K562 (cell line): ENCODE measurements at regions not wholly inside any gene's neighbourhood (a gene's known extent, or its start where the extent isn't known, plus 50 kb on each side); places are given as distances from the start of the nearest gene placed in this dataset.

Experiments used
- ATAC-seq: fragments of 200-7000 bp; cut with Tn5 transposase; 3 replicates; pipeline ENCODE4 v1.9.1; 2020; ENCODE audit warnings: moderate library complexity
- BruUV-seq: library from RNA; stranded (reverse); fragments of 400-500 nt; replicated peaks from 2 replicates; lab custom pipeline; 2021; lab: Mats Ljungman, UMichigan
- CTCF ChIA-PET: fragments of 300-600 bp; formaldehyde crosslinking; extraction: SDS; loops from one replicate; lab custom pipeline; 2021; ENCODE audit warnings: low intra/inter-chr PET ratio; lab: Yijun Ruan, JAX
- POLR2A ChIA-PET: fragments of 300-600, 350-650 bp; sonication (Branson Sonifier 250); formaldehyde crosslinking; extraction: SDS; loops from one replicate; lab custom pipeline; 2021; ENCODE audit warnings: antibody characterized with exemption, inconsistent platforms; lab: Yijun Ruan, JAX
- DNase-seq, 4 experiments: peaks; one replicate each; pipeline versions ENCODE4 v3.0.0 to v3.0.0-alpha.2; 2011 to 2018; ENCODE audit warnings: low spot score in 3 of 4, mixed read lengths in 3 of 4; ENCODE audit errors: extremely low read depth in 1 of 4
- FAIRE-seq: peaks from 2 replicates; lab custom pipeline; 2011; peaks lifted over from hg19 to GRCh38; lab: Jason Lieb, UNC
- H2AFZ ChIP-seq: 2 replicates; pipeline ENCODE4 v1.6.0; 2011; ENCODE audit warnings: low read depth, low read length, control low read depth, inconsistent platforms
- H3K27ac ChIP-seq: fragments of 200-600 bp; 3 replicates; pipeline ENCODE4 v1.8.0; 2011; ENCODE audit warnings: low read depth, mild to moderate bottlenecking, control low read depth, inconsistent platforms, low read length, moderate library complexity, mixed read lengths; ENCODE audit errors: extremely low read depth
- H3K27me3 ChIP-seq, 2 experiments: fragments of 300-600 bp in 1 of 2; 2 replicates in 1 of 2; 3 replicates in 1 of 2; pipeline versions ENCODE4 v1.6.0 to v1.8.0; 2011; ENCODE audit warnings: inconsistent platforms in 2 of 2, low read length in 2 of 2, mild to moderate bottlenecking in 1 of 2, mixed read lengths in 1 of 2, moderate library complexity in 1 of 2; ENCODE audit not compliant: control insufficient read depth in 2 of 2, insufficient read depth in 2 of 2
- H3K36me3 ChIP-seq: fragments of 300-600 bp; 3 replicates; pipeline ENCODE4 v1.8.0; 2011; ENCODE audit warnings: mild to moderate bottlenecking, low read length, inconsistent platforms; ENCODE audit not compliant: control insufficient read depth, insufficient read depth
- H3K4me1 ChIP-seq, 2 experiments: fragments of 200-600 bp in 1 of 2; replicated peaks in 1 of 2; 2 replicates in 1 of 2; 3 replicates in 1 of 2; pipeline versions ENCODE4 v1.5.1 to v1.8.0; 2011; ENCODE audit warnings: inconsistent platforms in 2 of 2, low read length in 2 of 2, mild to moderate bottlenecking in 1 of 2, mixed read lengths in 1 of 2, moderate library complexity in 1 of 2; ENCODE audit not compliant: control insufficient read depth in 2 of 2, insufficient read depth in 2 of 2
- H3K4me2 ChIP-seq: 2 replicates; pipeline ENCODE4 v1.6.1; 2011; ENCODE audit warnings: low read length, control low read depth, inconsistent platforms, mixed read lengths; ENCODE audit not compliant: insufficient read depth
- H3K4me3 ChIP-seq: fragments of 200-600 bp; sonication (generic), shearing (Covaris generic); 2 replicates; pipeline ENCODE4 v1.5.1; 2016; ENCODE audit warnings: control low read depth, inconsistent platforms
- H3K79me2 ChIP-seq: fragments of 200-600 bp; 3 replicates; pipeline ENCODE4 v1.8.0; 2011; ENCODE audit warnings: low read length, inconsistent platforms; ENCODE audit not compliant: control insufficient read depth, insufficient read depth
- H3K9ac ChIP-seq, 2 experiments: 2 replicates each; pipeline versions ENCODE4 v1.6.0 to v1.6.1; 2011; ENCODE audit warnings: low read depth in 2 of 2, low read length in 2 of 2, control low read depth in 1 of 2, inconsistent platforms in 1 of 2, mild to moderate bottlenecking in 1 of 2, mixed read lengths in 1 of 2; ENCODE audit not compliant: insufficient read depth in 1 of 2
- H3K9me1 ChIP-seq: one replicate; pipeline ENCODE4 v1.6.0; 2011; ENCODE audit warnings: inconsistent platforms, mild to moderate bottlenecking, low read length, moderate library complexity; ENCODE audit not compliant: control insufficient read depth, insufficient read depth
- H3K9me3 ChIP-seq: replicated peaks from 2 replicates; pipeline ENCODE4 v1.5.1; 2011; ENCODE audit warnings: low read depth, low read length, inconsistent platforms; ENCODE audit not compliant: control insufficient read depth, insufficient read depth
- H4K20me1 ChIP-seq: replicated peaks from 2 replicates; pipeline ENCODE4 v1.6.1; 2011; ENCODE audit warnings: low read length, inconsistent platforms, mixed read lengths; ENCODE audit not compliant: control insufficient read depth, insufficient read depth
- CGGBP1 ChIP-seq: fragments of 250-450 bp; sonication (Bioruptor Pico); IDR thresholded peaks from 2 replicates; pipeline ENCODE4 v1.9.0; 2021; ENCODE audit warnings: mild to moderate bottlenecking
- ETS1 ChIP-seq: conservative IDR thresholded peaks from 2 replicates; pipeline ENCODE4 v1.6.1; 2011; ENCODE audit warnings: low read depth, mild to moderate bottlenecking, low read length; ENCODE audit not compliant: control insufficient read depth
- FOXJ2 ChIP-seq: fragments of 200-800 bp; sonication (Bioruptor generic); IDR thresholded peaks from 2 replicates; pipeline ENCODE4 v1.6.1; 2016; ENCODE audit warnings: missing genetic modification characterization, missing compliant biosample characterization
- HDAC2 ChIP-seq: fragments of 450-650 bp; IDR thresholded peaks from 2 replicates; pipeline ENCODE4 v1.6.1; 2016; ENCODE audit warnings: mild to moderate bottlenecking
- HDAC3 ChIP-seq: fragments of 450-650 bp; IDR thresholded peaks from 2 replicates; pipeline ENCODE4 v1.6.1; 2018; ENCODE audit warnings: borderline replicate concordance, mild to moderate bottlenecking, moderate library complexity; ENCODE audit not compliant: partially characterized antibody
- KLF10 ChIP-seq: fragments of 250-450 bp; sonication (Bioruptor Pico); IDR thresholded peaks from 2 replicates; pipeline ENCODE4 v1.6.1; 2021; ENCODE audit warnings: matching md5 sums
- LCOR ChIP-seq: sonication (generic); formaldehyde crosslinking; IDR thresholded peaks from 2 replicates; pipeline ENCODE4 v1.8.0; 2022; ENCODE audit warnings: mild to moderate bottlenecking, missing genetic modification reagents
- NEUROD1 ChIP-seq: fragments of 150-350 bp; IDR thresholded peaks from 2 replicates; pipeline ENCODE4 v1.6.1; 2014; ENCODE audit warnings: borderline replicate concordance, low read length, low read depth; ENCODE audit not compliant: partially characterized antibody
- NRF1 ChIP-seq, 2 experiments: fragments of 450-650 bp; IDR thresholded peaks in 1 of 2; conservative IDR thresholded peaks in 1 of 2; 2 replicates each; pipeline ENCODE4 v1.6.1; 2014; ENCODE audit warnings: mild to moderate bottlenecking in 2 of 2
- SAFB2 ChIP-seq: fragments of 200-400 bp; formaldehyde crosslinking; IDR thresholded peaks from 2 replicates; pipeline ENCODE4 v1.6.1; 2018; ENCODE audit warnings: borderline replicate concordance, low read length, low read depth, moderate library complexity; ENCODE audit not compliant: severe bottlenecking
- SREBF1 ChIP-seq: fragments of 150-350 bp; IDR thresholded peaks from 2 replicates; pipeline ENCODE4 v1.6.1; 2014; ENCODE audit warnings: antibody characterized with exemption, low read depth, low read length, borderline replicate concordance
- UBTF ChIP-seq, 2 experiments: IDR thresholded peaks; 2 replicates each; pipeline ENCODE4 v1.6.1; 2012; ENCODE audit warnings: improper control_type of control experiment in 2 of 2, low read depth in 2 of 2, low read length in 2 of 2, borderline replicate concordance in 1 of 2
- USF2 ChIP-seq: sonication (generic); formaldehyde crosslinking; IDR thresholded peaks from 2 replicates; pipeline ENCODE4 v1.5.0; 2020; ENCODE audit warnings: missing genetic modification reagents
- ZNF143 ChIP-seq: sonication (generic); formaldehyde crosslinking; IDR thresholded peaks from 2 replicates; pipeline ENCODE4 v1.9.0; 2022; ENCODE audit warnings: mild to moderate bottlenecking, missing genetic modification reagents
- ZNF212 ChIP-seq: fragments of 450-650 bp; formaldehyde crosslinking; IDR thresholded peaks from 2 replicates; pipeline ENCODE4 v1.4.0; 2020; ENCODE audit warnings: mild to moderate bottlenecking
- ZNF408 ChIP-seq: fragments of 250-450 bp; sonication (Bioruptor Pico); IDR thresholded peaks from 2 replicates; pipeline ENCODE4 v1.4.0; 2020; ENCODE audit warnings: low read depth, mild to moderate bottlenecking, moderate library complexity
- ZNF668 ChIP-seq: fragments of 250-450 bp; sonication (Bioruptor Pico); IDR thresholded peaks from 2 replicates; pipeline ENCODE4 v1.8.0; 2022; ENCODE audit warnings: mild to moderate bottlenecking, inconsistent platforms
- ZNF766 ChIP-seq: fragments of 200-800 bp; sonication (Bioruptor generic); conservative IDR thresholded peaks from 2 replicates; pipeline ENCODE4 v1.6.1; 2016; ENCODE audit warnings: missing genetic modification characterization, missing compliant biosample characterization
- whole genome bisulfite sequencing: fragments of 100-300 bp; shearing (Covaris generic); methylation state at CpG from one replicate; pipeline ENCODE4 v1.1.6; 2016; ENCODE audit warnings: low coverage, mixed read lengths; ENCODE audit not compliant: insufficient coverage; ENCODE audit errors: missing lambda C conversion rate; 5-methylcytosine and 5-hydroxymethylcytosine counted together
- in situ Hi-C: fragments of 300-500 bp; cut with MboI; formaldehyde crosslinking; loops from 4 replicates; pipeline ENCODE4 v1.15.0; 2018; ENCODE audit warnings: inconsistent platforms, mixed read lengths
- intact Hi-C: fragments of 100-400 bp; cut with micrococcal nuclease; formaldehyde crosslinking; loops from 2 replicates; pipeline ENCODE4 v1.14.2; 2022

- Histone ChIP-seq H3K4me3 (no peak overlapping the region), H3K9me1 (no peaks in the 10 kb centered on the region), H3K27ac (no peak overlapping the region), H3K27me3 (no peaks in the 10 kb centered on the region), H3K4me2 (no peak overlapping the region), H2AFZ (no peak overlapping the region), H3K9me3 (no peaks in the 10 kb centered on the region), H3K4me1 (no peaks in the 10 kb centered on the region), H4K20me1 (no peaks in the 10 kb centered on the region), H3K36me3 (no peaks in the 10 kb centered on the region), H3K79me2 (no peaks in the 10 kb centered on the region), H3K9ac (no peak overlapping the region)
- ChIA-PET POLR2A (no interaction called here), CTCF (no interaction called here)
- in situ Hi-C loops (no loop called here), intact Hi-C loops (no loop called here)
- ATAC-seq (no peak), DNase-seq (no peak), FAIRE-seq (no peak)
- no TSS peak for BruUV-seq
- TF ChIP-seq FOXJ2 (tag) (no peak), ZNF212 (no peak), CGGBP1 (CRISPR knock-in tag) (no peak), ZNF766 (no peak), ZNF408 (CRISPR knock-in tag) (no peak), SAFB2 (no peak), LCOR (CRISPR knock-in tag) (no peak), NRF1 (conservative IDR thresholded peaks at IDR 0.05 in 1 of 2, IDR thresholded peaks at IDR 0.05 in 1 of 2) (no peak), ZNF143 (no peak), ETS1 (no peak), ZNF668 (CRISPR knock-in tag) (no peak), HDAC2 (no peak), KLF10 (CRISPR knock-in tag) (no peak), NEUROD1 (no peak), SREBF1 (no peak), UBTF (IDR thresholded peaks at IDR 0.05; ENCODE audit: borderline replicate concordance in 1 of 2, low read depth in 2 of 2, low read length in 2 of 2) (no peak), HDAC3 (no peak), USF2 (CRISPR knock-in tag) (no peak)
- 0% methylated on average over 9 of the region's 9 CpGs for WGBS
These were observed 298.9 kb downstream of the TMEM38B start for GRCh38 chr9:105993116-105993854.
